ENCODE measurements at regions not wholly inside any gene's neighbourhood (a gene's known extent, or its start where the extent isn't known, plus 50 kb on each side); places are given as distances from the start of the nearest gene placed in this dataset.

- TF ChIP-seq POLR2AphosphoS5 (IDR thresholded peaks at IDR 0.05; ENCODE audit: borderline replicate concordance, low read depth, low read length) = no peak
- no peak for TF ChIP-seq EZH2 (IDR thresholded peaks at IDR 0.05)
- no peak for TF ChIP-seq FOXP2 (optimal IDR thresholded peaks at IDR 0.05; ENCODE audit: control extremely low read depth, extremely low read length, insufficient read depth)
These were observed 174.9 kb upstream of the SMARCAD1 start for GRCh38 chr4:94032754-94033153.

Data from SK-N-MC (cell line).